Vagina (tissue), 2 donors: ENCODE measurements at regions not wholly inside any gene's neighbourhood (a gene's known extent, or its start where the extent isn't known, plus 50 kb on each side); places are given as distances from the start of the nearest gene placed in this dataset.

ENCODE experiments used
- DNase-seq, 2 donors: peaks; one replicate each; pipeline ENCODE4 v3.0.0-alpha.2; 2017; ENCODE audit errors: extremely low spot score in 2 of 2
- H3K27ac ChIP-seq: fragments of 200-600 bp; sonication (generic); one replicate; pipeline ENCODE4 v1.5.1; 2019
- H3K27me3 ChIP-seq: fragments of 200-600 bp; sonication (generic); one replicate; pipeline ENCODE4 v1.5.1; 2019
- H3K36me3 ChIP-seq, 2 donors: fragments of 200-600 bp; sonication (generic); one replicate each; pipeline ENCODE4 v1.5.1; 2017 to 2019
- H3K4me1 ChIP-seq: fragments of 200-600 bp; sonication (generic); one replicate; pipeline ENCODE4 v1.5.1; 2019
- H3K4me3 ChIP-seq, 2 donors: fragments of 200-600 bp; sonication (generic); 1 replicate in 1 of 2; 2 replicates in 1 of 2; pipeline ENCODE4 v1.5.1; 2016 to 2019
- H3K9me3 ChIP-seq: fragments of 200-600 bp; sonication (generic); one replicate; pipeline ENCODE4 v1.5.1; 2019
- POLR2A ChIP-seq, 2 donors: fragments of 450-650 bp; IDR thresholded peaks; one replicate each; pipeline ENCODE4 v1.6.1; 2017; ENCODE audit warnings: antibody characterized with exemption in 2 of 2, mild to moderate bottlenecking in 2 of 2, moderate library complexity in 2 of 2
- POLR2AphosphoS5 ChIP-seq, 2 donors: sonication (generic); formaldehyde crosslinking; IDR thresholded peaks; one replicate each; pipeline ENCODE4 v1.9.0; 2017; ENCODE audit warnings: antibody characterized with exemption in 2 of 2, mild to moderate bottlenecking in 2 of 2, low read depth in 1 of 2; ENCODE audit not compliant: insufficient read depth in 1 of 2
- intact Hi-C: fragments of 100-400 bp; cut with DNase I; formaldehyde crosslinking; loops from one replicate; pipeline ENCODE4 v1.15.1; 2023
- TF ChIP-seq, protein P1 (sequence below), 3 experiments: fragments of 450-650 bp in 2 of 3; fragments of 200-600 bp in 1 of 3; sonication (generic) in 1 of 3; IDR thresholded peaks; one replicate each; pipeline ENCODE4 v1.5.1; 2017 to 2019; ENCODE audit warnings: antibody characterized with exemption in 3 of 3, mild to moderate bottlenecking in 2 of 3, moderate library complexity in 2 of 3

DNA sequence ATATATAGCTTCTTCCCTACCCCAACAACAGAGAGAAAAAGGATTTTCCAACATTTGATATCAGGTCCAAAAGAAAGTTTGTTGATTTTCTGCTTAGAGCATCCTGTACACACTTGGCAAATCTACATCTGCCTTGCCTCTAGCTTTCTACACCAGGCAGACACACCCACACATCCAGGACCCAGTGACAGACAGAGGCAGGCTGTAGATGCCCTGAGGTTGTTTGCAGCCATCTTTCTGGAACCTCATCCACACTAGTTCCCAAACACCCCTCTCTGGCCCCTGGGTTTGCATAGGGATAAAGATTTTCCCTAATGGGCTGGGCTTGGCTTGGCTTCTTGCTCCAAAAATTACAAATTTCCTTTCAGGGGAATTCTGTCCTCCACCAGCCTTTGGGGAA is 138.2 kb upstream of the FST start:
- H3K27ac ChIP-seq, result no peak overlapping the region
- H3K36me3 ChIP-seq, result no peaks in the 10 kb centered on the region
- intact Hi-C loops, result no loop called here
- H3K4me1 ChIP-seq, result no peaks in the 10 kb centered on the region
- TF ChIP-seq, protein P1, sequence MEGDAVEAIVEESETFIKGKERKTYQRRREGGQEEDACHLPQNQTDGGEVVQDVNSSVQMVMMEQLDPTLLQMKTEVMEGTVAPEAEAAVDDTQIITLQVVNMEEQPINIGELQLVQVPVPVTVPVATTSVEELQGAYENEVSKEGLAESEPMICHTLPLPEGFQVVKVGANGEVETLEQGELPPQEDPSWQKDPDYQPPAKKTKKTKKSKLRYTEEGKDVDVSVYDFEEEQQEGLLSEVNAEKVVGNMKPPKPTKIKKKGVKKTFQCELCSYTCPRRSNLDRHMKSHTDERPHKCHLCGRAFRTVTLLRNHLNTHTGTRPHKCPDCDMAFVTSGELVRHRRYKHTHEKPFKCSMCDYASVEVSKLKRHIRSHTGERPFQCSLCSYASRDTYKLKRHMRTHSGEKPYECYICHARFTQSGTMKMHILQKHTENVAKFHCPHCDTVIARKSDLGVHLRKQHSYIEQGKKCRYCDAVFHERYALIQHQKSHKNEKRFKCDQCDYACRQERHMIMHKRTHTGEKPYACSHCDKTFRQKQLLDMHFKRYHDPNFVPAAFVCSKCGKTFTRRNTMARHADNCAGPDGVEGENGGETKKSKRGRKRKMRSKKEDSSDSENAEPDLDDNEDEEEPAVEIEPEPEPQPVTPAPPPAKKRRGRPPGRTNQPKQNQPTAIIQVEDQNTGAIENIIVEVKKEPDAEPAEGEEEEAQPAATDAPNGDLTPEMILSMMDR (IDR thresholded peaks at IDR 0.05), result no peak
- TF ChIP-seq POLR2AphosphoS5 (IDR thresholded peaks at IDR 0.05; ENCODE audit: insufficient read depth in 1 of 2, low read depth in 1 of 2) (no peak), POLR2A (IDR thresholded peaks at IDR 0.05) (no peak)
- no peak overlapping the region for H3K4me3 ChIP-seq
- no peaks in the 10 kb centered on the region for H3K9me3 ChIP-seq
- no peak for DNase-seq
- no peaks in the 10 kb centered on the region for H3K27me3 ChIP-seq

DNA sequence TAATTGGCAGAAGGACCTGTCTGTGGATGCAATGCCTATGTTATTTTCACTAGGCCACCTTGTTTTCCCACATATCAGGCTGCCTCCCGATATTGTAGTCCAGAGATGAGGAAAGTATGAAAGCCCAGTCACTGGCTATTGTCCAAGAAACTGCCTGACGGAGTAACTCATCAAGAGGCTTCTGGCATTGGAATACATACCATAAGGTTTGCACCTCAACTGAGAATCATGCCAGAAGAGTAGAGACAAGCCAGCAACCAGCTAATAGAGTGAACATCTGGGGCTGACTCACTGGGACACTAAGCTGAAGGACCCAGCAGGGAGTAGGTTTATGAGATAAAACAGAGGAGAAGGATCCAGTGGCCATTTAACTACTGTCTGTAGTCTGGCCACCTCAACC is 137.2 kb upstream of the FST start:
- Histone ChIP-seq H3K36me3 (no peaks in the 10 kb centered on the region), H3K27me3 (no peaks in the 10 kb centered on the region), H3K9me3 (no peaks in the 10 kb centered on the region), H3K27ac (no peak overlapping the region), H3K4me3 (no peak overlapping the region), H3K4me1 (no peaks in the 10 kb centered on the region)
- no peak for DNase-seq
- TF ChIP-seq POLR2A (IDR thresholded peaks at IDR 0.05) (no peak), POLR2AphosphoS5 (IDR thresholded peaks at IDR 0.05; ENCODE audit: insufficient read depth in 1 of 2, low read depth in 1 of 2) (no peak)
- TF ChIP-seq, protein P1 (IDR thresholded peaks at IDR 0.05), result no peak
- intact Hi-C loops, result no loop called here

DNA sequence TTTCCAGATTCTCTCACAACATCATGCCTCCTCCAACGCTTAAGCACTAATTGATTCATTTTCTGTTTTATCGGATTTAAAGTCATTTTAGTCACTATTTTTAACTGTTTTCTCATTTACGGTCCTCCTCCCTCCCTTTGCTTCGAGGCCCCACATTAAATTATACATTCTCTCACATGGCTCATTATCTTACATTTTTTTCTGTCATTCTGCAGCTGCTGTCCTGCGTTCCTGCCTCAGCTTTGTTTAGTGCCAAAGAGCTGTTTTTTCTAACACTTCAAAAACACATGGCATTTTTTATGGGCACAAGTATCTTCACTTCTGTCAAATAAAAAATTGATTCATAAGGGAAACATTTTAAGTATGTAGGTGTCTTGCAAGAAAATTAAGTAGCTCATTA is 130.1 kb upstream of the FST start:
- TF ChIP-seq, protein P1 (IDR thresholded peaks at IDR 0.05), result no peak
- TF ChIP-seq POLR2A (IDR thresholded peaks at IDR 0.05) (no peak), POLR2AphosphoS5 (IDR thresholded peaks at IDR 0.05; ENCODE audit: insufficient read depth in 1 of 2, low read depth in 1 of 2) (no peak)
- peaks cover 5% of the 10 kb centered on the region for H3K4me1 ChIP-seq
- no peaks in the 10 kb centered on the region for H3K36me3 ChIP-seq
- no peaks in the 10 kb centered on the region for H3K27me3 ChIP-seq
- intact Hi-C loops, result no loop called here
- H3K4me3 ChIP-seq, result no peak overlapping the region
- no peaks in the 10 kb centered on the region for H3K9me3 ChIP-seq
- H3K27ac ChIP-seq, result no peak overlapping the region
- DNase-seq, result no peak

DNA sequence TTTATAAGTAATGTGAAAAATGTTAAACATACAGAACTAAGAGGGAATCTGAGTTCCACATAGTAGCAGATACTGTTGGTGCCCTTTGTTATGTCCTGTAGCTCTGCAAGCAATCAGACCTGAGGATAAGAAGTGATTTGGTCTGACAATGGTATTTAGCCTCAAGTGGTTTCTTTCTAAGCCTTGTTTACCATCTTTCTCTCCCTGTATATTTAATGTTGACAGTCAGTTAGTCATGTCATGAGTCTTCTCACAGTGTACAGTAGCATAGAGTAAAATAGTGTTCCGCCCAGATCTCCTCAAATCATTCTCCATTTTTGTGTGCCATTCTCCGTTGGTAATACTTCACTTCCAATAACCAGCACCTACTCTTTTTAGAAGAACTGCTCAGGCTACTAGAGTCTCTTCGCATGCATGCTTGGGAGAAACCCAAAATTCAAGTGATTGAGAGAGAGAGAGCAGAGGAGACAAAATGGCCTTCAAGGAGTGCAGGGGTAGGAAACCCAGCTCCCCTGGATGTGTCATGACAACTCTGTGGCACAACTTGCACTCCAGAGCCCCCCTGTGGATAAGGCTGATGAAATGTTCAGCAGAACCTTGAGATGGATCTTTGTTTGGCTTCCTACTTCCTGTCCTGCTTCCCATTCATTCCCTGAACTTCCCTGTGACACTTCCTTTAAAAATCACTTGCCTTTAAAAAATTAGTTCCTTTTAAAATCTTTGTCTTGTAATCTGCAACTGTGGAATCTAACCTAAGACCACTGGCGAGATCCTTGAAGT is 129.2 kb upstream of the FST start:
- TF ChIP-seq POLR2A (IDR thresholded peaks at IDR 0.05) (no peak), POLR2AphosphoS5 (IDR thresholded peaks at IDR 0.05; ENCODE audit: insufficient read depth in 1 of 2, low read depth in 1 of 2) (no peak)
- TF ChIP-seq, protein P1 (IDR thresholded peaks at IDR 0.05), result no peak
- Histone ChIP-seq H3K27ac (no peak overlapping the region), H3K27me3 (no peaks in the 10 kb centered on the region), H3K4me1 (peaks cover 5% of the 10 kb centered on the region), H3K4me3 (no peak overlapping the region), H3K36me3 (no peaks in the 10 kb centered on the region), H3K9me3 (no peaks in the 10 kb centered on the region)
- DNase-seq, result no peak
- intact Hi-C loops, result no loop called here

DNA sequence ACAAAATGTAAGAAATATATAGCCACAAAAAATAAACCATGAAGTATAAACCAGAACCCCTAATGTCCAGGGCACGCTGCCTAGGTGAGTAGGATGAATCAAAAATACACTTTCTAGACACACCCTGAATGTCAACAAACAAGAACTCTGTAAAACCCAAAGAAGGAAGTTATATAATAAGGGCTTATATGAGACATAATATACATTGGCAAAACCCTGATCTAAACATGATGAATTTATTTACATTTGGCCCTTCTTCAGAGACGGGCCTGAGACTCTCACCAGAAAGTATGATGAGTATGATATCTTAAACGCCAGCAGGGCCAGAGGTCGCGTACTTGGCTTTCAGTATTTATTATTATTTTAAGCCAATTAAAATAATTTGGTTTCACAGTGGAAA is 125.1 kb upstream of the FST start:
- H3K27ac ChIP-seq, result no peak overlapping the region

More for the DNA sequence above, 125.1 kb upstream of the FST start:
- TF ChIP-seq, protein P1 (IDR thresholded peaks at IDR 0.05), result no peak
- TF ChIP-seq POLR2AphosphoS5 (IDR thresholded peaks at IDR 0.05; ENCODE audit: insufficient read depth in 1 of 2, low read depth in 1 of 2) (peak in 1 of 2 donors; percentile 41), POLR2A (IDR thresholded peaks at IDR 0.05) (no peak)
- DNase-seq, result no peak
- Histone ChIP-seq H3K9me3 (no peaks in the 10 kb centered on the region), H3K4me3 (no peak overlapping the region), H3K36me3 (no peaks in the 10 kb centered on the region), H3K27me3 (no peaks in the 10 kb centered on the region), H3K4me1 (peaks cover 1% of the 10 kb centered on the region)
- intact Hi-C loops, result no loop called here
